Activated CD4-positive, alpha-beta T cell treated with anti-CD3 and anti-CD28 coated beads for 24 hours (primary cell): ENCODE measurements at regions not wholly inside any gene's neighbourhood (a gene's known extent, or its start where the extent isn't known, plus 50 kb on each side); places are given as distances from the start of the nearest gene placed in this dataset.
"Not testable (repeated sequence)": the region's sequence is repeated elsewhere in the genome, so short reads cannot be mapped to it uniquely, and the experiment has no call there.

Experiments used
- DNase-seq, 2 donors: peaks; one replicate each; pipeline ENCODE4 v3.0.0-alpha.2; 2020; ENCODE audit warnings: low read depth in 2 of 2

- DNase-seq = no peak
Measured at GRCh38 chr5:74403771-74404170, 236.8 kb downstream of the ENC1 start.

GRCh38 chr5:74402553-74402952 is 238.0 kb downstream of the ENC1 start:
- no peak for DNase-seq

- DNase-seq = no peak
Measured at GRCh38 chr5:74401946-74402320, 238.6 kb downstream of the ENC1 start.

GRCh38 chr5:74401281-74401945 is 239.1 kb downstream of the ENC1 start:
- no peak for DNase-seq

GRCh38 chr5:74400067-74400466 is 240.5 kb downstream of the ENC1 start:
- DNase-seq = no peak

- DNase-seq = no peak
Measured at GRCh38 chr5:74396913-74397622, 243.5 kb downstream of the ENC1 start.

GRCh38 chr5:74394916-74395880 is 245.3 kb downstream of the ENC1 start:
- no peak for DNase-seq

- DNase-seq = no peak
Measured at GRCh38 chr5:74394528-74394915, 246.0 kb downstream of the ENC1 start.

GRCh38 chr5:74393943-74394342 is 246.6 kb downstream of the ENC1 start:
- DNase-seq = no peak

- DNase-seq = no peak
Measured at GRCh38 chr5:74392711-74393351, 247.7 kb downstream of the ENC1 start.

GRCh38 chr5:74391410-74391809 is 249.1 kb downstream of the ENC1 start:
- DNase-seq = no peak

- no peak for DNase-seq
Measured at GRCh38 chr5:74390822-74391221, 249.7 kb downstream of the ENC1 start.

GRCh38 chr5:74390306-74390637 is 250.3 kb downstream of the ENC1 start:
- no peak for DNase-seq

GRCh38 chr5:74389531-74390305 is 250.8 kb downstream of the ENC1 start:
- DNase-seq = no peak

- not testable (repeated sequence) for DNase-seq
Measured at GRCh38 chr5:74388411-74388810, 252.1 kb downstream of the ENC1 start.

- no peak for DNase-seq
Measured at GRCh38 chr5:74386571-74387334, 253.8 kb downstream of the ENC1 start.

- no peak for DNase-seq
Measured at GRCh38 chr5:74384851-74385250, 255.7 kb downstream of the ENC1 start.

GRCh38 chr5:74382987-74383593 is 257.4 kb downstream of the ENC1 start:
- DNase-seq = no peak

GRCh38 chr5:74382123-74382855 is 258.2 kb downstream of the ENC1 start:
- no peak for DNase-seq
